ENCODE measurements at regions not wholly inside any gene's neighbourhood (a gene's known extent, or its start where the extent isn't known, plus 50 kb on each side); places are given as distances from the start of the nearest gene placed in this dataset.

GRCh38 chr5:5011151-5011550 lies 129.0 kb upstream of the ADAMTS16 start:
- intact Hi-C loops (cut with DNase I), result no loop called here
- TF ChIP-seq EP300 (IDR thresholded peaks at IDR 0.05), result no peak
- no peak for TF ChIP-seq POLR2A (IDR thresholded peaks at IDR 0.05)
- no peak for TF ChIP-seq CTCF (IDR thresholded peaks at IDR 0.05)
- Histone ChIP-seq H3K4me1 (ENCODE audit: insufficient read depth) (no peaks in the 10 kb centered on the region), H3K9me3 (no peaks in the 10 kb centered on the region), H3K36me3 (no peaks in the 10 kb centered on the region), H3K27ac (no peak overlapping the region), H3K27me3 (no peaks in the 10 kb centered on the region), H3K4me3 (no peak overlapping the region)
- no peak for DNase-seq
- 94 to 98% (median 96%) methylated on average over 4 of the region's 4 CpGs for WGBS, 3 donors

- H3K36me3 ChIP-seq, result no peaks in the 10 kb centered on the region
- H3K9me3 ChIP-seq, result no peaks in the 10 kb centered on the region
- no peaks in the 10 kb centered on the region for H3K27me3 ChIP-seq
- intact Hi-C loops (cut with DNase I), result no loop called here
- H3K4me3 ChIP-seq, result no peak overlapping the region
- 41 to 60% (median 57%) methylated on average over 7 of the region's 7 CpGs for WGBS, 3 donors
- no peaks in the 10 kb centered on the region for H3K4me1 ChIP-seq (ENCODE audit: insufficient read depth)
- H3K27ac ChIP-seq, result no peak overlapping the region
- no peak for DNase-seq
- TF ChIP-seq POLR2A (IDR thresholded peaks at IDR 0.05), result no peak
- TF ChIP-seq CTCF (IDR thresholded peaks at IDR 0.05), result no peak
- TF ChIP-seq EP300 (IDR thresholded peaks at IDR 0.05), result no peak
Observed at GRCh38 chr5:5014586-5015235, 125.4 kb upstream of the ADAMTS16 start.

GRCh38 chr5:5017827-5018577 lies 122.1 kb upstream of the ADAMTS16 start:
- H3K27me3 ChIP-seq, result no peaks in the 10 kb centered on the region
- H3K36me3 ChIP-seq, result no peaks in the 10 kb centered on the region
- DNase-seq, result no peak
- H3K4me1 ChIP-seq (ENCODE audit: insufficient read depth), result no peaks in the 10 kb centered on the region
- no peaks in the 10 kb centered on the region for H3K9me3 ChIP-seq
- intact Hi-C loops (cut with DNase I), result no loop called here
- TF ChIP-seq POLR2A (IDR thresholded peaks at IDR 0.05) (no peak), CTCF (IDR thresholded peaks at IDR 0.05) (no peak), EP300 (IDR thresholded peaks at IDR 0.05) (no peak)
- H3K4me3 ChIP-seq, result no peak overlapping the region
- 76 to 80% (median 78%) methylated on average over 9 of the region's 9 CpGs for WGBS, 3 donors
- no peak overlapping the region for H3K27ac ChIP-seq

GRCh38 chr5:5018578-5018970 lies 121.6 kb upstream of the ADAMTS16 start:
- Histone ChIP-seq H3K4me1 (ENCODE audit: insufficient read depth) (no peaks in the 10 kb centered on the region), H3K9me3 (no peaks in the 10 kb centered on the region), H3K4me3 (no peak overlapping the region), H3K27me3 (no peaks in the 10 kb centered on the region), H3K27ac (no peak overlapping the region), H3K36me3 (no peaks in the 10 kb centered on the region)
- no peak for TF ChIP-seq EP300 (IDR thresholded peaks at IDR 0.05)
- no peak for TF ChIP-seq POLR2A (IDR thresholded peaks at IDR 0.05)
- TF ChIP-seq CTCF (IDR thresholded peaks at IDR 0.05), result no peak
- DNase-seq, result no peak
- WGBS, 3 donors, result 58 to 78% (median 70%) methylated on average over 4 of the region's 4 CpGs
- intact Hi-C loops (cut with DNase I), result no loop called here

Data from ovary (tissue), 7 donors.